ENCODE measurements at regions not wholly inside any gene's neighbourhood (a gene's known extent, or its start where the extent isn't known, plus 50 kb on each side); places are given as distances from the start of the nearest gene placed in this dataset.

DNA sequence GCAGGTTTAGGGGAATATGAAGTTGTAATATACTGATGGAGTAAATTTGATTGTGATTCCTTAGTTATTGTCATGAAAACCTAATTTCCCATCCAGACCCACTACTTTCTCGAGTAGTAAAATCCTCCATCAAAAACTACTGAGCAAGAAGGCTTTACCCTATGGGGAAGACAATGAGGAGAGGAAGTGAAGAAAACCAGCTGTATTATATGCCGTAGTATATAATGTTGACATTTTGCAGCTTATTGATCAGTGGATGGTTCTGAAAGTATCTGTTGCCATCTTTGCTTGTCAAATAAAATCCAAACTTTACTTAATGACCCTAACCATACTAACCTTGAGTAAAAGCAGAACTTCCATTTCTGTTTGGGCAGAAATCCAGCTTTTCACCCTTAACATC lies 292.8 kb upstream of the RAG2 start:
- TF ChIP-seq FOXA1 (IDR thresholded peaks at IDR 0.05) (no peak), SP1 (IDR thresholded peaks at IDR 0.05) (no peak), L3MBTL2 (conservative IDR thresholded peaks at IDR 0.05) (no peak)
